HepG2 (cell line): ENCODE measurements at regions not wholly inside any gene's neighbourhood (a gene's known extent, or its start where the extent isn't known, plus 50 kb on each side); places are given as distances from the start of the nearest gene placed in this dataset.

Experiments
- AKAP8 ChIP-seq: sonication (generic); formaldehyde crosslinking; IDR thresholded peaks from 2 replicates; pipeline ENCODE4 v1.5.1; 2020; ENCODE audit warnings: mild to moderate bottlenecking, missing genetic modification reagents
- ARID2 ChIP-seq: sonication (generic); formaldehyde crosslinking; IDR thresholded peaks from 2 replicates; pipeline ENCODE4 v1.8.1; 2022; ENCODE audit warnings: mild to moderate bottlenecking, missing genetic modification reagents, borderline replicate concordance
- CHD2 ChIP-seq: IDR thresholded peaks from 2 replicates; pipeline ENCODE4 v1.6.1; 2011; ENCODE audit warnings: low read depth, low read length, improper control_type of control experiment
- FOXO1 ChIP-seq: sonication (generic); formaldehyde crosslinking; IDR thresholded peaks from 2 replicates; pipeline ENCODE4 v1.4.0; 2020; ENCODE audit warnings: missing genetic modification reagents
- HOXA9 ChIP-seq: sonication (generic); formaldehyde crosslinking; IDR thresholded peaks from 2 replicates; pipeline ENCODE4 v1.8.1; 2022; ENCODE audit warnings: missing genetic modification reagents, mild to moderate bottlenecking, moderate library complexity, borderline replicate concordance
- IKZF1 ChIP-seq: fragments of 450-650 bp; IDR thresholded peaks from 2 replicates; pipeline ENCODE4 v1.7.1; 2016
- KLF11 ChIP-seq: IDR thresholded peaks from 2 replicates; pipeline ENCODE4 v1.6.1; 2016; ENCODE audit warnings: missing compliant biosample characterization
- MIER2 ChIP-seq: IDR thresholded peaks from 2 replicates; pipeline ENCODE4 v1.6.1; 2016; ENCODE audit warnings: missing biosample characterization, missing genetic modification reagents
- RORA ChIP-seq: sonication (generic); formaldehyde crosslinking; IDR thresholded peaks from 2 replicates; pipeline ENCODE4 v1.5.0; 2020; ENCODE audit warnings: mild to moderate bottlenecking, missing genetic modification reagents, moderate library complexity
- SRSF9 ChIP-seq: fragments of 200-400 bp; formaldehyde crosslinking; IDR thresholded peaks from 2 replicates; pipeline ENCODE4 v1.6.1; 2018; ENCODE audit warnings: borderline replicate concordance, mild to moderate bottlenecking, low read depth, low read length; ENCODE audit not compliant: insufficient read depth, poor library complexity, severe bottlenecking
- THAP11 ChIP-seq: IDR thresholded peaks from 2 replicates; pipeline ENCODE4 v1.6.1; 2016; ENCODE audit warnings: missing biosample characterization, missing genetic modification reagents
- ZBTB8A ChIP-seq: sonication (generic); formaldehyde crosslinking; IDR thresholded peaks from 2 replicates; pipeline ENCODE4 v1.4.0; 2020; ENCODE audit warnings: mild to moderate bottlenecking, low read depth, missing genetic modification reagents, borderline replicate concordance
- ZFP36L1 ChIP-seq: sonication (generic); formaldehyde crosslinking; IDR thresholded peaks from 2 replicates; pipeline ENCODE4 v1.8.0; 2022; ENCODE audit warnings: mild to moderate bottlenecking, missing genetic modification reagents, moderate library complexity
- ZMYM4 ChIP-seq: sonication (generic); formaldehyde crosslinking; IDR thresholded peaks from 2 replicates; pipeline ENCODE4 v1.8.1; 2023; ENCODE audit warnings: mild to moderate bottlenecking, missing genetic modification reagents
- ZNF563 ChIP-seq: sonication (generic); formaldehyde crosslinking; IDR thresholded peaks from 2 replicates; pipeline ENCODE4 v1.8.0; 2022; ENCODE audit warnings: mild to moderate bottlenecking, moderate library complexity, missing genetic modification reagents
- ZNF678 ChIP-seq: sonication (generic); formaldehyde crosslinking; IDR thresholded peaks from 2 replicates; pipeline ENCODE4 v1.4.0; 2020; ENCODE audit warnings: mild to moderate bottlenecking, missing genetic modification reagents
- ZNF724P ChIP-seq: sonication (generic); formaldehyde crosslinking; IDR thresholded peaks from 2 replicates; pipeline ENCODE4 v1.8.0; 2022; ENCODE audit warnings: missing genetic modification reagents, borderline replicate concordance
- TF ChIP-seq, protein P1 (sequence below): sonication (generic); formaldehyde crosslinking; IDR thresholded peaks from 2 replicates; pipeline ENCODE4 v1.4.0; 2020; ENCODE audit warnings: missing genetic modification reagents
- TF ChIP-seq, protein P2 (sequence below): sonication (generic); formaldehyde crosslinking; IDR thresholded peaks from 2 replicates; pipeline ENCODE4 v1.5.0; 2020; ENCODE audit warnings: missing genetic modification reagents
- TF ChIP-seq, protein P3 (sequence below): sonication (generic); formaldehyde crosslinking; IDR thresholded peaks from 2 replicates; pipeline ENCODE4 v1.4.0; 2020; ENCODE audit warnings: low read depth, missing genetic modification reagents
- TF ChIP-seq, protein P4 (sequence below): sonication (generic); formaldehyde crosslinking; IDR thresholded peaks from 2 replicates; pipeline ENCODE4 v1.4.0; 2020; ENCODE audit warnings: missing genetic modification reagents

DNA sequence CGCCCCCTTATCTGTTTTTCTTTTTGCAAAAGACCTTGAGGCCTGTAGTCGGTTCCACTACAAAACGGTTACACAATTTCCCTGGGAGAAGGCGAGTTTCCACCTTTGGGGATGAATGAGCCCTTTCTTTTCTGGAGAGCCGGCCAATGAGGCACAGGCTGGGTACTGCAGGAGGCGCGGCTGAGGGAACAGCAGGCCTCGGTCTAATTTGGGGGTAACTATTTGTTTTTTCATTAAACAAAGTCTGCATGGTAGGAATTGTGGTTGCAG lies 129.2 kb downstream of the MYCN start (continued):
- no peak for TF ChIP-seq ZNF678
- TF ChIP-seq, protein P1, sequence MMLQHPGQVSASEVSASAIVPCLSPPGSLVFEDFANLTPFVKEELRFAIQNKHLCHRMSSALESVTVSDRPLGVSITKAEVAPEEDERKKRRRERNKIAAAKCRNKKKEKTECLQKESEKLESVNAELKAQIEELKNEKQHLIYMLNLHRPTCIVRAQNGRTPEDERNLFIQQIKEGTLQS (CRISPR knock-in tag), result no peak
- TF ChIP-seq FOXO1 (CRISPR knock-in tag), result peak; percentile 61
- no peak for TF ChIP-seq ZFP36L1 (CRISPR knock-in tag)
- no peak for TF ChIP-seq CHD2
- peak; percentile 68 for TF ChIP-seq THAP11 (CRISPR knock-in tag)
- no peak for TF ChIP-seq KLF11 (CRISPR knock-in tag)
- TF ChIP-seq, protein P2, sequence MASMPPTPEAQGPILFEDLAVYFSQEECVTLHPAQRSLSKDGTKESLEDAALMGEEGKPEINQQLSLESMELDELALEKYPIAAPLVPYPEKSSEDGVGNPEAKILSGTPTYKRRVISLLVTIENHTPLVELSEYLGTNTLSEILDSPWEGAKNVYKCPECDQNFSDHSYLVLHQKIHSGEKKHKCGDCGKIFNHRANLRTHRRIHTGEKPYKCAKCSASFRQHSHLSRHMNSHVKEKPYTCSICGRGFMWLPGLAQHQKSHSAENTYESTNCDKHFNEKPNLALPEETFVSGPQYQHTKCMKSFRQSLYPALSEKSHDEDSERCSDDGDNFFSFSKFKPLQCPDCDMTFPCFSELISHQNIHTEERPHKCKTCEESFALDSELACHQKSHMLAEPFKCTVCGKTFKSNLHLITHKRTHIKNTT (CRISPR knock-in tag), result no peak
- no peak for TF ChIP-seq IKZF1
- no peak for TF ChIP-seq ZBTB8A (CRISPR knock-in tag)
- 0 out of 2 replicates have a peak, but pooled peaks have one; percentile 19 for TF ChIP-seq ARID2 (CRISPR knock-in tag)
- no peak for TF ChIP-seq AKAP8 (CRISPR knock-in tag)
- peak; percentile 45; the same call in 1 of the 2 replicates for TF ChIP-seq ZMYM4 (CRISPR knock-in tag)
- no peak for TF ChIP-seq ZNF563 (CRISPR knock-in tag)
- TF ChIP-seq, protein P3, sequence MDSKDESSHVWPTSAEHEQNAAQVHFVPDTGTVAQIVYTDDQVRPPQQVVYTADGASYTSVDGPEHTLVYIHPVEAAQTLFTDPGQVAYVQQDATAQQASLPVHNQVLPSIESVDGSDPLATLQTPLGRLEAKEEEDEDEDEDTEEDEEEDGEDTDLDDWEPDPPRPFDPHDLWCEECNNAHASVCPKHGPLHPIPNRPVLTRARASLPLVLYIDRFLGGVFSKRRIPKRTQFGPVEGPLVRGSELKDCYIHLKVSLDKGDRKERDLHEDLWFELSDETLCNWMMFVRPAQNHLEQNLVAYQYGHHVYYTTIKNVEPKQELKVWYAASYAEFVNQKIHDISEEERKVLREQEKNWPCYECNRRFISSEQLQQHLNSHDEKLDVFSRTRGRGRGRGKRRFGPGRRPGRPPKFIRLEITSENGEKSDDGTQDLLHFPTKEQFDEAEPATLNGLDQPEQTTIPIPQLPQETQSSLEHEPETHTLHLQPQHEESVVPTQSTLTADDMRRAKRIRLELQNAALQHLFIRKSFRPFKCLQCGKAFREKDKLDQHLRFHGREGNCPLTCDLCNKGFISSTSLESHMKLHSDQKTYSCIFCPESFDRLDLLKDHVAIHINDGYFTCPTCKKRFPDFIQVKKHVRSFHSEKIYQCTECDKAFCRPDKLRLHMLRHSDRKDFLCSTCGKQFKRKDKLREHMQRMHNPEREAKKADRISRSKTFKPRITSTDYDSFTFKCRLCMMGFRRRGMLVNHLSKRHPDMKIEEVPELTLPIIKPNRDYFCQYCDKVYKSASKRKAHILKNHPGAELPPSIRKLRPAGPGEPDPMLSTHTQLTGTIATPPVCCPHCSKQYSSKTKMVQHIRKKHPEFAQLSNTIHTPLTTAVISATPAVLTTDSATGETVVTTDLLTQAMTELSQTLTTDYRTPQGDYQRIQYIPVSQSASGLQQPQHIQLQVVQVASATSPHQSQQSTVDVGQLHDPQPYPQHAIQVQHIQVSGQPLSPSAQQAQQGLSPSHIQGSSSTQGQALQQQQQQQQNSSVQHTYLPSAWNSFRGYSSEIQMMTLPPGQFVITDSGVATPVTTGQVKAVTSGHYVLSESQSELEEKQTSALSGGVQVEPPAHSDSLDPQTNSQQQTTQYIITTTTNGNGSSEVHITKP, result no peak
- TF ChIP-seq, protein P4, sequence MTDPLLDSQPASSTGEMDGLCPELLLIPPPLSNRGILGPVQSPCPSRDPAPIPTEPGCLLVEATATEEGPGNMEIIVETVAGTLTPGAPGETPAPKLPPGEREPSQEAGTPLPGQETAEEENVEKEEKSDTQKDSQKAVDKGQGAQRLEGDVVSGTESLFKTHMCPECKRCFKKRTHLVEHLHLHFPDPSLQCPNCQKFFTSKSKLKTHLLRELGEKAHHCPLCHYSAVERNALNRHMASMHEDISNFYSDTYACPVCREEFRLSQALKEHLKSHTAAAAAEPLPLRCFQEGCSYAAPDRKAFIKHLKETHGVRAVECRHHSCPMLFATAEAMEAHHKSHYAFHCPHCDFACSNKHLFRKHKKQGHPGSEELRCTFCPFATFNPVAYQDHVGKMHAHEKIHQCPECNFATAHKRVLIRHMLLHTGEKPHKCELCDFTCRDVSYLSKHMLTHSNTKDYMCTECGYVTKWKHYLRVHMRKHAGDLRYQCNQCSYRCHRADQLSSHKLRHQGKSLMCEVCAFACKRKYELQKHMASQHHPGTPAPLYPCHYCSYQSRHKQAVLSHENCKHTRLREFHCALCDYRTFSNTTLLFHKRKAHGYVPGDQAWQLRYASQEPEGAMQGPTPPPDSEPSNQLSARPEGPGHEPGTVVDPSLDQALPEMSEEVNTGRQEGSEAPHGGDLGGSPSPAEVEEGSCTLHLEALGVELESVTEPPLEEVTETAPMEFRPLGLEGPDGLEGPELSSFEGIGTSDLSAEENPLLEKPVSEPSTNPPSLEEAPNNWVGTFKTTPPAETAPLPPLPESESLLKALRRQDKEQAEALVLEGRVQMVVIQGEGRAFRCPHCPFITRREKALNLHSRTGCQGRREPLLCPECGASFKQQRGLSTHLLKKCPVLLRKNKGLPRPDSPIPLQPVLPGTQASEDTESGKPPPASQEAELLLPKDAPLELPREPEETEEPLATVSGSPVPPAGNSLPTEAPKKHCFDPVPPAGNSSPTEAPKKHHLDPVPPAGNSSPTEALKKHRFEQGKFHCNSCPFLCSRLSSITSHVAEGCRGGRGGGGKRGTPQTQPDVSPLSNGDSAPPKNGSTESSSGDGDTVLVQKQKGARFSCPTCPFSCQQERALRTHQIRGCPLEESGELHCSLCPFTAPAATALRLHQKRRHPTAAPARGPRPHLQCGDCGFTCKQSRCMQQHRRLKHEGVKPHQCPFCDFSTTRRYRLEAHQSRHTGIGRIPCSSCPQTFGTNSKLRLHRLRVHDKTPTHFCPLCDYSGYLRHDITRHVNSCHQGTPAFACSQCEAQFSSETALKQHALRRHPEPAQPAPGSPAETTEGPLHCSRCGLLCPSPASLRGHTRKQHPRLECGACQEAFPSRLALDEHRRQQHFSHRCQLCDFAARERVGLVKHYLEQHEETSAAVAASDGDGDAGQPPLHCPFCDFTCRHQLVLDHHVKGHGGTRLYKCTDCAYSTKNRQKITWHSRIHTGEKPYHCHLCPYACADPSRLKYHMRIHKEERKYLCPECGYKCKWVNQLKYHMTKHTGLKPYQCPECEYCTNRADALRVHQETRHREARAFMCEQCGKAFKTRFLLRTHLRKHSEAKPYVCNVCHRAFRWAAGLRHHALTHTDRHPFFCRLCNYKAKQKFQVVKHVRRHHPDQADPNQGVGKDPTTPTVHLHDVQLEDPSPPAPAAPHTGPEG (CRISPR knock-in tag), result no peak
- TF ChIP-seq MIER2 (CRISPR knock-in tag), result peak; percentile 15; the same call in 1 of the 2 replicates
- no peak for TF ChIP-seq RORA (CRISPR knock-in tag)
- TF ChIP-seq SRSF9, result no peak
- TF ChIP-seq ZNF724P (CRISPR knock-in tag), result no peak
- no peak for TF ChIP-seq HOXA9 (CRISPR knock-in tag)
